GM12873 (cell line): ENCODE measurements at regions not wholly inside any gene's neighbourhood (a gene's known extent, or its start where the extent isn't known, plus 50 kb on each side); places are given as distances from the start of the nearest gene placed in this dataset.

Experiments used
- TF ChIP-seq, protein P1 (sequence below): IDR thresholded peaks from 2 replicates; pipeline ENCODE4 v1.5.1; 2012; ENCODE audit warnings: low read depth, mild to moderate bottlenecking, moderate library complexity, low read length, control low read depth; ENCODE audit not compliant: insufficient read depth; ENCODE audit errors: missing control alignments

DNA sequence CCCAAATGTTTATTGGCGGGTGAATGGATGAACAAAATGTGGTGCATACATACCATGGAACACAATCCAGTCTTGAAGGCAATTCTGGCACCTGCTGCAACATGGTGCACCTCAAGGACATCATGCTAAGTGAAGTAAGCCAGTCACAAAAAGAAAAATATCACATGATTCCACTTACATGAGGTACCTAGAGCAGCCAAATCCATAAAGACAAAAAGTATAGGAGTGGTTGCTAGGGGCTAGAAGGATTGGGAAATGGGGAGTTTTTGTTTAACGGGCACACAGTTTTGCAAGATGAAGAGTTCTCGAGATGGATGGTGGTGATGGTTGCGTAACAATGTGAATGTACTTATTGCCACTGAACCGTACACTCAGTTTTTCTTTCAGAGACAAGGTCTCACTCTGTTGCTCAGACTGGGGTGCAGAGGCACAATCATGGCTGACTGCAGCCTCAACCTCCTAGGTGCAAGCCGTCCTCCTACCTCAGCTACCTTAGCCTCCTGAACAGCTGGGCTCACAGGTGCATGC lies 90.9 kb upstream of the CERS6 start:
- TF ChIP-seq, protein P1, sequence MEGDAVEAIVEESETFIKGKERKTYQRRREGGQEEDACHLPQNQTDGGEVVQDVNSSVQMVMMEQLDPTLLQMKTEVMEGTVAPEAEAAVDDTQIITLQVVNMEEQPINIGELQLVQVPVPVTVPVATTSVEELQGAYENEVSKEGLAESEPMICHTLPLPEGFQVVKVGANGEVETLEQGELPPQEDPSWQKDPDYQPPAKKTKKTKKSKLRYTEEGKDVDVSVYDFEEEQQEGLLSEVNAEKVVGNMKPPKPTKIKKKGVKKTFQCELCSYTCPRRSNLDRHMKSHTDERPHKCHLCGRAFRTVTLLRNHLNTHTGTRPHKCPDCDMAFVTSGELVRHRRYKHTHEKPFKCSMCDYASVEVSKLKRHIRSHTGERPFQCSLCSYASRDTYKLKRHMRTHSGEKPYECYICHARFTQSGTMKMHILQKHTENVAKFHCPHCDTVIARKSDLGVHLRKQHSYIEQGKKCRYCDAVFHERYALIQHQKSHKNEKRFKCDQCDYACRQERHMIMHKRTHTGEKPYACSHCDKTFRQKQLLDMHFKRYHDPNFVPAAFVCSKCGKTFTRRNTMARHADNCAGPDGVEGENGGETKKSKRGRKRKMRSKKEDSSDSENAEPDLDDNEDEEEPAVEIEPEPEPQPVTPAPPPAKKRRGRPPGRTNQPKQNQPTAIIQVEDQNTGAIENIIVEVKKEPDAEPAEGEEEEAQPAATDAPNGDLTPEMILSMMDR = no peak

DNA sequence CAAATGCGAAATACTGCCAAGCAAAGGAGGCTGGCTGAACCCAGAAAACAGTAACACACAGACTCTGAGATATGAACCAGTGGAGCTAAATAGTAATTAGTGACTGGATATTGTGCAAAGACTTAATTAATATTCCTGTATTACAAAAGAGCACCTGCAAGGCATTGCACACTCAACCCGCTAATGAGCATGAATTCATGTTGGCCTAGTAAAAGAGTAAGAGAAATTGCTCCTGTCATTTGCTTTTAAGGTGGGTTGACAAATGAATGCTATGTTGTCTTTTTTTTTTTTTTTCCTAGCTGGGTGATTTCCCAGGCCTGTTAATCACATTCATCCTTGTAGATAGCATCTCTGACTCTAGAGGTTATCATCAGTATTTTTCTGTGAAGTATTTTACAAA lies 87.0 kb upstream of the CERS6 start:
- TF ChIP-seq, protein P1 = no peak

DNA sequence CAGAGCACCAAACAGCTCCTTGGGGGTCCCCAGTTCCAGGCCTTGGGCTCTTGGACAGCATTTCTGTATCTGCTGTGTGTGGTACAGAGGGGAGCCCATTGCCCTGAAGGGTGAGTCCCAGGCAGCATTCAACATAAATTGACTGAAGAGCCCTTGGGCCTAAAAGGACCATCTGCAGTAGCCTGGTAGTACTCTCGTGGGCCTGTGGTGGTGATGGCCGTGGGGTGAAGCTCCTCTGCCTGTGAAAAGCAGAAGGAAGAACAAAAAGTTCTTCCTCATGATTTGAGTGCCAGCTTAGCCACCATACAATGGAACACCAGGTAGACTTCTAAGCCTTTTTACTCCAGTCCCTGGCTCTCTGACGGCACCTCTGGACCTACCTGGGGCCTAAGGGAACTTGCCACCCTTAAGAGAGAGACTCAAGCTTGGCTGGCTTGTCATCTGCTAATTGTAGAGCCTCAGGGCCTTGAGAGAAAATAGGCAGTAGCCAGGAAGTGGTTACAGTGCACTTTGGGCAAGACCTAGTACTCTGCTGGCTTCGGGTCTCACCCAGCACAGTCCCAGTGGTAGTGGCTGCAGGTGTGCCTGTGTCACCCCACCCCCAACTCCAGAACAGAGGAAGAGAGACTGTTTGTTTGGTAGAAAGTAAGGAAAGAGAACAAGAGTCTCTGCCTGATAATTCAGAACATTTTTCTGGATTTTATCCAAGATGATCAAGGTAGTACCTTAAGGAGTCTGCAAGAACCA lies 84.6 kb upstream of the CERS6 start:
- TF ChIP-seq, protein P1 = no peak

DNA sequence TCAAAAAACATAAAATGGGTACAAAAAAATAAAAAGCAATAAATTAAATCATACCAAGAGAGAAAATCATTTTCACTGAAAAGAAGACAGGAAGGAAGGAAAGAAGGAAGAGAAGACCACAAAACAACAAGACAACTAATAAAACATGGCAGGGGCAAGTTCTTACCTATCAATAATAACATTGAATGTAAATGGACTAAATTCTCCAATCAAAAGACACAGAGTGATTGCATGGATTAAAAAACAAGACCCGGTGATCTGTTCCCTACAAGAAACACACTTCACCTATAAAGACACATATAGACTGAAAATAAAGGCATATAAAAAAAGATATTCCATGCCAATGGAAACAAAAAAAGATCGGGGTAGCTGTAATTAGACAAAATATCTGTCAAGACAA lies 82.6 kb upstream of the CERS6 start:
- TF ChIP-seq, protein P1 = no peak

DNA sequence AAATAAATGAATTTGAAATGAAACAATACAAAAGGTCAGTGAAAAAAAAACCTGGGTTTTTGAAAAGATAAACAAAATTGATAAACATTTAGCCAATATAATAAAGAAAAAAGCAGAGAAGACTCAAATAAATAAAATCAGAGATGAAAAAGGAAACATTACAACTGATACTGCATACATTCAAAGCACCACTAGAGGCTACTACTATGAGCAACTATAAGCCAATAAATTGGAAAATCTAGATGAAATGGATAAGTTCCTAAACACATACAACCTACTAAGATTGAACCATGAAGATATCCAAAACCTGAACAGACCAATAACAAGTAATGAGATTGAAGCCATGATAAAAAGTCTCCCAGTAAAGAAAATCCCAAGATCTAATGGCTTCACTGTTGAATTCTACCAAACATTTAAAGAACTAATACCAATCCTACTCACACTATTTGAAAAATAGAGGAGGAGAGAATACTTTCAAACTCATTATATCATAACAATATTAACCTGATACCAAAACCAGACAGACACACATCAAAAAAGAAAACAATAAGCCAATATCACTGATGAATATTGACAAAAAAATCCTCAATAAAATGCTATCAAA lies 80.8 kb upstream of the CERS6 start:
- TF ChIP-seq, protein P1 = peak; percentile 10

DNA sequence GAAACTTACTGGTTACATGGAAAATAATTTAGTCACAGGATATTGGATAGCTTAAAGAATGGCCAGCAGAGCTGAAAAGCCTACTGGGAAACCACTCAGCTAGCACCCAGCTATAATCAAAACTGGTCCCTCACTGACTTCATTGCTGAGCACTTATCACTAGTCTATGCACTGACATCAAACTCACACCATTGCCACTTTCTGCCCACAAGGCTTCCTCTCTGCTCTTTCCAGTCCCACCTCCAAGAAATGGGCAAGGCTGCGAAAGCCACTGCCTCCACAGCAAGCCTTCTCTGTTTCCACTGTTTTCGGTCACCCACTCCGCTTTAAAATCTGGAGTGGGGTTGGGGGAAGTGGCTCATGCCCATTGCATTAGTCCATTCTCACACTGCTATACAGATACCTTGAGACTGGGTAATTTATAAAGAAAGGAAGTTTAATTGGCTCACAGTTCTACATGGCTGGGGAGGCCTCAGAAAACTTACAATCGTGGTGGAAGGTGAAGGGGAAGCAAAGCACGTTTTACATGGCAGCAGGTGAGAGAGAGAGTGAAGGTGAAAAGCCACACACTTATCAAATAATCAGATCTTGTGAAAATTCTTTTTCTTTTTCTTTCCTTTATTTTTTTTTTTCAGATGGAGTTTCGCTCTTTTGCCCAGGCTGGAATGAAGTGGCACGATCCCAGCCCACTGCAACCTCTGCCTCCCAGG lies 77.0 kb upstream of the CERS6 start:
- TF ChIP-seq, protein P1 = no peak

DNA sequence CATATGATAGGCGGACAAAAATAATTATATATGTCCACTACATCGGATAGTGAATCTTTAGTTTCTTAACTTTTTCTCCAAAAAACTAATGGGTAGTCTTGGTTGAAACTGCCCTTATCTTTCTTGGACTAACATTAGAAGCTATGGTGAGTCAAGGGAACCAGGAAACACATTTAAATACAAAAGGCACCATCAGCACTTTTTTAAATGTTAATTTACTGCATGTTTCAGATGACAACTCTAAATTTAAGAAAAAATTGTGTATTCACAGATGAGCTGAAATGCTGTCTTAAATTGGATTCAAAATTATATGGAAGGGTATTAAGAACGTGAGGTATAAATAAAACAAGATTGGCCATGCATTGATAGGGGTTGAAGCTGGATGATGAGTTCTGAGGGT lies 75.6 kb upstream of the CERS6 start:
- TF ChIP-seq, protein P1 = no peak
